Progenitor cell of endocrine pancreas (in vitro differentiated cells): ENCODE measurements at regions not wholly inside any gene's neighbourhood (a gene's known extent, or its start where the extent isn't known, plus 50 kb on each side); places are given as distances from the start of the nearest gene placed in this dataset.

Experiments
- DNase-seq: peaks from one replicate; pipeline ENCODE4 v3.0.0; 2021; ENCODE audit warnings: low spot score; ENCODE audit not compliant: unreplicated experiment
- H3K27ac Mint-ChIP-seq: 2 replicates; pipeline ENCODE4 v1.8.0; 2021; ENCODE audit warnings: mild to moderate bottlenecking, moderate library complexity, mixed read lengths
- H3K27me3 Mint-ChIP-seq: 2 replicates; pipeline ENCODE4 v1.8.0; 2021; ENCODE audit warnings: mixed read lengths
- H3K36me3 Mint-ChIP-seq: 2 replicates; pipeline ENCODE4 v1.8.0; 2022; ENCODE audit warnings: mixed read lengths; ENCODE audit not compliant: insufficient read depth
- H3K4me1 Mint-ChIP-seq: 2 replicates; pipeline ENCODE4 v1.8.0; 2021; ENCODE audit warnings: low read depth, mixed read lengths
- H3K4me3 Mint-ChIP-seq: 2 replicates; pipeline ENCODE4 v1.8.0; 2021; ENCODE audit warnings: low read depth, mild to moderate bottlenecking, moderate library complexity, mixed read lengths
- H3K9me3 Mint-ChIP-seq: 2 replicates; pipeline ENCODE4 v1.8.0; 2021; ENCODE audit warnings: low read depth, mixed read lengths
- TF ChIP-seq, protein P1 (sequence below): fragments of 200-600 bp; sonication (generic); IDR thresholded peaks from one replicate; pipeline ENCODE4 v1.5.0; 2021; ENCODE audit warnings: antibody characterized with exemption, mild to moderate bottlenecking; ENCODE audit not compliant: unreplicated experiment

- H3K36me3 Mint-ChIP-seq, result no peaks in the 10 kb centered on the region
- no peaks in the 10 kb centered on the region for H3K27me3 Mint-ChIP-seq
- H3K9me3 Mint-ChIP-seq, result peaks cover under 1% of the 10 kb centered on the region
- H3K4me1 Mint-ChIP-seq, result no peaks in the 10 kb centered on the region
- DNase-seq, result no peak
- H3K27ac Mint-ChIP-seq, result no peak overlapping the region
- H3K4me3 Mint-ChIP-seq, result no peak overlapping the region
- TF ChIP-seq, protein P1, sequence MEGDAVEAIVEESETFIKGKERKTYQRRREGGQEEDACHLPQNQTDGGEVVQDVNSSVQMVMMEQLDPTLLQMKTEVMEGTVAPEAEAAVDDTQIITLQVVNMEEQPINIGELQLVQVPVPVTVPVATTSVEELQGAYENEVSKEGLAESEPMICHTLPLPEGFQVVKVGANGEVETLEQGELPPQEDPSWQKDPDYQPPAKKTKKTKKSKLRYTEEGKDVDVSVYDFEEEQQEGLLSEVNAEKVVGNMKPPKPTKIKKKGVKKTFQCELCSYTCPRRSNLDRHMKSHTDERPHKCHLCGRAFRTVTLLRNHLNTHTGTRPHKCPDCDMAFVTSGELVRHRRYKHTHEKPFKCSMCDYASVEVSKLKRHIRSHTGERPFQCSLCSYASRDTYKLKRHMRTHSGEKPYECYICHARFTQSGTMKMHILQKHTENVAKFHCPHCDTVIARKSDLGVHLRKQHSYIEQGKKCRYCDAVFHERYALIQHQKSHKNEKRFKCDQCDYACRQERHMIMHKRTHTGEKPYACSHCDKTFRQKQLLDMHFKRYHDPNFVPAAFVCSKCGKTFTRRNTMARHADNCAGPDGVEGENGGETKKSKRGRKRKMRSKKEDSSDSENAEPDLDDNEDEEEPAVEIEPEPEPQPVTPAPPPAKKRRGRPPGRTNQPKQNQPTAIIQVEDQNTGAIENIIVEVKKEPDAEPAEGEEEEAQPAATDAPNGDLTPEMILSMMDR, result no peak
Measured at GRCh38 chr21:27103768-27104167, 136.9 kb upstream of the ADAMTS5 start.

DNA sequence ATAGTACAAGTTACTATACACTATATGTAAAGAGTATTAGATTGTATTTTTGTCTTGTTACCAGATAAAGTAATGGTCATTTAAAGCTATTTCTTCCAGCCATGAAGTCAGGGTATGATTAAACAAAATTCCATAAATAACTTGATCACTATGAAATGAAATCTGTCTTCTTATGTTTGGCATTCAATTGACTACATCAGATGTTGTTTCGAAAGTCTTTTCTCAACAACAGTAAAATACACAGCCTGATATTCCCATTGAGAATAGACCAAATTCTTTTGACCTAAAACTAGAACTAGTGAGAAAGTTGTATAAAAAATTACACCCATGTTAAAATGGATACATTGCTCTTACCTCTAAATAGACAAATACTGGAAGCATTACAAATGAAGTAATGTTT, 134.6 kb upstream of the ADAMTS5 start:
- no peaks in the 10 kb centered on the region for H3K4me1 Mint-ChIP-seq
- DNase-seq, result no peak
- TF ChIP-seq, protein P1, result no peak
- no peak overlapping the region for H3K4me3 Mint-ChIP-seq
- no peaks in the 10 kb centered on the region for H3K36me3 Mint-ChIP-seq
- peaks cover 3% of the 10 kb centered on the region for H3K9me3 Mint-ChIP-seq
- no peak overlapping the region for H3K27ac Mint-ChIP-seq
- no peaks in the 10 kb centered on the region for H3K27me3 Mint-ChIP-seq

- no peak overlapping the region for H3K27ac Mint-ChIP-seq
- DNase-seq, result no peak
- no peak overlapping the region for H3K4me3 Mint-ChIP-seq
- H3K9me3 Mint-ChIP-seq, result peaks cover 3% of the 10 kb centered on the region
- H3K4me1 Mint-ChIP-seq, result no peaks in the 10 kb centered on the region
- TF ChIP-seq, protein P1, result no peak
- H3K36me3 Mint-ChIP-seq, result no peaks in the 10 kb centered on the region
- no peaks in the 10 kb centered on the region for H3K27me3 Mint-ChIP-seq
Measured at GRCh38 chr21:27094184-27094948, 127.5 kb upstream of the ADAMTS5 start.

- TF ChIP-seq, protein P1, result no peak
- Mint-ChIP-seq H3K4me3 (no peak overlapping the region), H3K4me1 (peaks cover 6% of the 10 kb centered on the region), H3K9me3 (no peaks in the 10 kb centered on the region), H3K36me3 (no peaks in the 10 kb centered on the region), H3K27ac (no peak overlapping the region), H3K27me3 (peaks cover 4% of the 10 kb centered on the region)
- DNase-seq, result no peak
Measured at GRCh38 chr21:27086630-27087029, 119.7 kb upstream of the ADAMTS5 start.

DNA sequence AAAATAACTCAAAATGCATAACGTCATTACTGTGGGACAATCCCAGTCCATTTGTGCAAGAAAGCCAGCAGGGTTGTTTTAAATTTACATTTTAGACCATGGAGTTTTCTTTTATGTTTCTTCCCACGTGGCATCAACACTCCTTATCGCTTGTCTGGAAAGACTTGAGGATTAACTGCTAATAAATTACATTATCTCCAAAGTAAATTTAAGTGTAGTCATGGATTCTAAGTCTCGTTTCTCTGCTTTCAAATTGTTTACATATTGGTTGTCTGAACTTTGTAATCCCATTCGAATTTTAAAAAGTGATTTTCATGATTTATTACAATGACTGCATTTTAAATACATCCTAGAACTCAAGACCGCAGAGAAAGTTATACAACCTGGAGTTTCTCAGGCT, 119.3 kb upstream of the ADAMTS5 start:
- TF ChIP-seq, protein P1, result no peak
- Mint-ChIP-seq H3K27ac (no peak overlapping the region), H3K4me1 (peaks cover 6% of the 10 kb centered on the region), H3K4me3 (no peak overlapping the region), H3K36me3 (no peaks in the 10 kb centered on the region), H3K9me3 (no peaks in the 10 kb centered on the region), H3K27me3 (peaks cover 4% of the 10 kb centered on the region)
- DNase-seq, result no peak
